Stomach (tissue), 4 donors: ENCODE measurements at regions not wholly inside any gene's neighbourhood (a gene's known extent, or its start where the extent isn't known, plus 50 kb on each side); places are given as distances from the start of the nearest gene placed in this dataset.

Experiments used
- CTCF ChIP-seq, 7 experiments: fragments of 450-650 bp in 4 of 7; fragments of 200-600 bp in 3 of 7; sonication (generic) in 3 of 7; IDR thresholded peaks; one replicate each; pipeline ENCODE4 v1.5.1; 2016 to 2019; ENCODE audit warnings: antibody characterized with exemption in 7 of 7, control low read depth in 2 of 7, mild to moderate bottlenecking in 1 of 7
- POLR2AphosphoS5 ChIP-seq, 3 donors: sonication (generic); formaldehyde crosslinking; IDR thresholded peaks; one replicate each; pipeline ENCODE4 v1.6.1; 2016; ENCODE audit warnings: antibody characterized with exemption in 3 of 3

- no peak for TF ChIP-seq POLR2AphosphoS5 (IDR thresholded peaks at IDR 0.05)
- TF ChIP-seq CTCF (IDR thresholded peaks at IDR 0.05): no peak
Observed at GRCh38 chr3:148062590-148062989, 635.1 kb upstream of the AGTR1 start.
